Medulla oblongata (tissue), 1 donor: ENCODE measurements at regions not wholly inside any gene's neighbourhood (a gene's known extent, or its start where the extent isn't known, plus 50 kb on each side); places are given as distances from the start of the nearest gene placed in this dataset.

Experiments used
- DNase-seq: peaks from one replicate; pipeline ENCODE4 v3.0.0-alpha.2; 2015; ENCODE audit errors: extremely low spot score

DNA sequence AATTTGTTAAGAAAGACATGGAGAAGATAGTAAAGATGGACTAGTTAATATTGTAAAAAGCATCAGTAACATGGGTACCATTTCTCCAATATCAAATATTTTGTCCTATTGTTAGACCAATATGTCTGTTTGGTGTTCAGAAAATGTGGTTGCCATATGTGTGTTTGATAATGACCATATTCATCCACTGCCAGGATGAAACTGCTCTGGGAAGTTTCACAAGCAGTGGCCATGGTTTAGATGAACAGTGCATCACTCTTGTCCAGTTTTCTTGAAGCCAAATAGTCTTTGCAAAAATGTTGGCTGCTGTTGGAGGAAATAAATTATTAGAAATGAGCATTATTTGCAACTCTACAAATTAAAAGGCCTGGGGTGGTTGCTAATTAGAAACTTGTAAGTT, 333.8 kb downstream of the NUF2 start:
- no peak for DNase-seq

GRCh38 chr1:163656095-163656759, 334.5 kb downstream of the NUF2 start:
- DNase-seq, result no peak

DNA sequence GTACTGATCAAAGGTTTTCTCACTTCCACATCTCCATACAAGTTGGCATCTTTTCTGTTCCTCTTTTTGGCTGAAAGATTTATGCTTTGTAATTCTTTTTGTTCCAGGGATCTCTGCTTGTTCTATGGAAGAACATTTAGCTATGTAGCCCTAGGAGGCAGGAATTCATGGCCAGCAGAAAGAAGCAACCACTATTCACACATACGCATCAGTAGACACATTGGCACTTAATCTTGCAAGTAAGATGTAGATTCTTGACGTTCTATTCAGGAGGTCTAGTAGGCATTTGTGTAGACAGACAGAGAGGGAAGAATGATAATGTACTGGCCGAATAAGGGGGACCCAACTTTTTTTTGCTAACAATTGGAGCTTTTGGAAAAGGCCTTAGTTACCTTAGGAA, 336.0 kb downstream of the NUF2 start:
- no peak for DNase-seq

DNA sequence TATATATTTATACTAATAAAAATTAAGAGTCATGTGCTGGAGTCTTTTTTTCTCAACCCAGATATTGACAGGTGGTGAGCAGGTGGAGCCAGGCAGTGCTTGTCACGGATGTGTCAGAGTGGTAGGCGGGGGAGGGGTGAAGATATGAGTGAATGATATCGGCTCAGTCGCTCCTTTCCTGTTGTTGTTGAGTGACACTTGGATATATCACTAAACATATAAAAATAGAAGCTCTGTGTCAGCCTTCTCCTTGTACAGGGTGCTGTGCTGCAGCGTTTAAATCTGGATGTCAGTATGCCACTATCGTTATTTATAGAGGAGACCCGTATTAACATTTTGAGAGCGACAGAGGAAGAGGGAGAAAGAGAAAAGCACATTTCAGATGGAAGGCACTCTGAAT, 339.6 kb downstream of the NUF2 start:
- DNase-seq, result no peak

- no peak for DNase-seq
These were observed 343.0 kb downstream of the NUF2 start for GRCh38 chr1:163664671-163665335.

- DNase-seq, result no peak
These were observed 346.7 kb downstream of the NUF2 start for GRCh38 chr1:163668472-163668871.

DNA sequence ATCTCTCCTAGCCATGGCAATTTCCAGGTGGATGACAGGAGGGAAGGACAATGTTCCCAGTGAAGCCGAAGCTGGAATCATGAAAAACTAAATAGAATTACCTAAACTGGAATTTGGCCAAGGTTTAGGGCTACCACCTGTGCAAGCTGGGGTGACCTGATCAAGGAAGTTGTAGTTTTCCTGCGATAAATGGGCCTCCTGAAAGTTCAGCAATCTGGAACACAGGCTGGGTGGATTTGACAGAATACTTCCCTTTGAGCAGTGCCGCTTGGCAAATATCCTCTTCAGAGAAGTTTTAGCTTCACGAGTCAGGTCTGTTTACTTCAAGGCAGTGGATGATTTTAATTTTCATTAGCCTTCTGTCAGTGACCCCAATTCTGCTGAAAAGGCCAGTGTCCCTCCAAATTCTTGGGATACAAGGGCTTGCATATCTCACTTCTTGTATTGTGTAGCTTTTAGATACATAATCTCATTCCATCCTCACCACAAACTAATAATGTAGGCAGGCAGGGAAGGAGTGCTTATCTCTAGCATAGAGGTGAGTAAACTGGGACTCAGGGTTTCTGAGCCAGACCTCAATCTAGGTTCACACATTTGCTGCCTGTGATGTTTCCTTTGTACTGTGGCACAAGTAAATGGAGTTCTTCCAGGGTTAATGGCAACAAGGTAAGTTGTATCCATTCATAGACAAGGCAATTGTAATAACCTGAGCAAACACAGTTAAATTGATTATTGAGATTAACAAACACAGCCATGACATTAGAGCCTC, 349.4 kb downstream of the NUF2 start:
- no peak for DNase-seq

DNA sequence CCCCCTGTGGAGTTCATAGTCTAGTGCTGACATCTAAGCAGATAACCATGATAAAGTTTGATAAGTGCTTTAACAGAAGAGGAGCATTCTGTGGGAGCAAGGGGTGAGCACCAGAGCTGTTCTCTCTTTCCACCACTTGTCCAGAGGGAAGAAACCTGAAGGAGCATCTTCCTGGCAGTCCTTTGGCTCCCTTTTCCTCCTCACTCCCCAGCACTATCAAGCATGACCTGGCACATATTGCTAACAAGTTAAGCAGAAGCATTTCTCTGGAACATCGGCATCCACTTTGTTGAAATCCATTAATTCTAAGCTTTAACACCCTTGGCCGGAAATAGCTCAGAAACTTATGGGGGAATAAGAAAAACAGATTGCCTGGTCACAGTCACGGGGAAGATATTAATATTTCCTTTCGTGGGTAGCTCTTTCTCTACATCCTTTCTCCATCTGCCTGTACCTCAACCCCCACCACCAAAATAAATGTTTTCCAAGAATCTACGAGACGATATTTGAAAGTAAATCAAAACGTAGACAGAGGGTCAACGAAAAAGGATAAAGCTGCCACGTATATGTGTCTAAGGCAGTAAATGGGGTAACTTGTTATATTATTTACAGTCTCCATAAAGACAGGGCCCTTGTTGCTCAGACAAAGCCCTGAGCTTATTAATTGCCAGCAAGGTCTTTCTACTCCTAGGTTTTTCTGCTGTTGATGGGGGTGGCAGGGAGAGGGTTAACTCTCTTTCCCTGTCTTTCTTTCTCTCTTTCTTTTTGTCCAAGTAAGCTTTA, 351.4 kb downstream of the NUF2 start:
- DNase-seq, result no peak

GRCh38 chr1:163673759-163674151, 352.0 kb downstream of the NUF2 start:
- DNase-seq, result no peak

- DNase-seq, result no peak
These were observed 352.5 kb downstream of the NUF2 start for GRCh38 chr1:163674236-163674635.

GRCh38 chr1:163684785-163685184, 363.0 kb downstream of the NUF2 start:
- DNase-seq, result no peak

GRCh38 chr1:163692266-163692665, 370.5 kb downstream of the NUF2 start:
- no peak for DNase-seq

DNA sequence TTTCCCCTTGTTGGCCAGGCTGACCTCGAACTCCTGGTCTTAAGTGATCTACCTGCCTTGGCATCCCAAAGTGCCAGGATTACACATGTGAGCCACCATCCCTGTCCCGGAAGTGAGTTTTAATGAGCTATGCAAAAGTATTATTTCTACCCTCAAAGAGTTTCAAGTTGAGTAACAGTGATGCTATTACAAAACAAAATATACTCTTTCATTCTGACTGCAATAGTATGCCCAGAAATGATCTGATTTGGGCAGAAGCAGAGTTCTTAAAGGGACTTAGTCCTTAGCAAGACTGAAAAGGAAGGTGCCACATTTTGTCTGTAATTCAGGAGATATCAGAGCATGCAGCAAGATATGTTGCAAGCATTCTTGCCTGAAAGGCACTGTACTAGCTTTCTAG, 375.4 kb downstream of the NUF2 start:
- no peak for DNase-seq

- DNase-seq, result no peak
These were observed 380.1 kb downstream of the NUF2 start for GRCh38 chr1:163701783-163702374.

- DNase-seq, result no peak
These were observed 382.0 kb downstream of the NUF2 start for GRCh38 chr1:163703794-163704193.

GRCh38 chr1:163706915-163707314, 385.2 kb downstream of the NUF2 start:
- DNase-seq, result no peak

GRCh38 chr1:163709636-163710035, 387.9 kb downstream of the NUF2 start:
- DNase-seq, result no peak

GRCh38 chr1:163712321-163712720, 390.6 kb downstream of the NUF2 start:
- no peak for DNase-seq

DNA sequence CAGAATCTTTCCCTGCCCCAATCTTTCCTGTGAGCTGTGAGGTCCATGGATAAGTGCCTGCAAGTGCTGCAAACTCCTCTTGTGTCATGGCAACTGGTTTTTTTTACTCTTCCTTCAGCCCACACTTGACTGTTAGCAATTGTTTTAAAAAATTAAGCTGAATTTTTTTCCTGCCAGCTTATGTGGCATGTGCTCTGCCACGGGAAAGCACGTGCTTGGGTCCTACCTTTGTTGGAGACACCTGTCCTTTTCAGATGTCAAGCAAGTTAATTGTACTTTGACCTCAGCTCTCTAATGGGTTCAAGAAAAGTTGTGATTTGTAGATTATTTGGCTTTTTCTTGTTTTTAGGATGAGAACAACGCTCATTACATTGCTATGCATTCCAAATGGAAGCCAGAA, 398.5 kb downstream of the NUF2 start:
- no peak for DNase-seq

DNA sequence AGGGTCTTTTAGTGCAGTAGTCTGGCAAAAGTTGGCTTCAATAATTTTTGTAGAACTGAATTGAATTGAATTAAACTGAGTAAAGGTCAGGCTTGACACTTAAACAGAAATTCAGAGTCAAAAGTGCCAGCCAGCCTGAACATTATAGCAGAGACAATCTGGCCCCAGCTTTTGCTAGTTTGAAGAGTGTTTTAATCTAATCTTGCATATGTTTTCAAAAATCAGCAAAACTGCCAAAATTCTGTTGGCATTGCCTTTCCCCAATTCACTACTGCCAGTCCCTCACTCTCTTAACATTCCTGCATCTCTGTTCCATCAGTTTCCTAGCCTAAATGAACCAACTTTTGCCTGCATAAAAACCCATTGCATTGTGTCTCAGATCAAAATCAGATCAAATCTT, 403.8 kb downstream of the NUF2 start:
- DNase-seq, result no peak

DNA sequence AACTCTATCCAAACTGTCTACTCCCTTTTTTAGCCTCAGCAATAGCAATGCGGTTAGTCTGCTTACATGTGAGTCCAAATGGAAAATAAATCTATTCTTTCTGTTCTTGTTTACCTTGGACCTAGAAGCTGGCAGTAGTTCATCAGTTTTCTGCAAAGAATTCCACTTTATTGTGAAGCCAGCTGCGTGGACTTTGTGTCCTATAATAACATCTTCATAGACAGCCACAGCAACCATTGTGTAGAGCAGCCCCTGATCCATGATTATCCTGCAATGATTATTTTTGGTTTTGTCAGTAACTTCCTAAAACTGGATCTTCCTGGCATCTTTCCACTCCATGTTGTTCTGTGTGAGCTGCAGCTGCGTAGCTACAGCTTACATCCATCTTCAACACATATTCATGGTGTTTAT, 408.7 kb downstream of the NUF2 start:
- DNase-seq, result no peak

DNA sequence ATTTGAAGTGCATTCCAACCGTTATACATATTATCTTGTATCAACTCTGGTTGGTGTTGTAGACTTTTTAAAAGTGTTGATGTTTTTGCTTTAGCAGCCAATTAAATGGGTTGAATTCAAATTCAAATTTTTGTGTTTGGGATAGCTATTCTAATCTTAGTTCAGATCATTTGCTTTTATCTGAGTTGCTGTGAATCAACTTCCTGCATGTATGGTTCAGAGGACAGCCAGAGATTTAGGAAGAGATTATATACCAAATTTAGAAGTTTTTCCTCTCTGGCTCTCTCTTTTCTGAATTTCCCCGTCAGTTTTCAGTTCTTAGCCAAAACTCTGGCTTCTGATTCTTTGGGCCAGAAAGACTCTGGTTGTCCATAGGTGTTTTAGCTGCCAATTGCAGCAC, 415.5 kb downstream of the NUF2 start:
- DNase-seq, result no peak
